ENCODE measurements at regions not wholly inside any gene's neighbourhood (a gene's known extent, or its start where the extent isn't known, plus 50 kb on each side); places are given as distances from the start of the nearest gene placed in this dataset.
"Not testable (repeated sequence)": the region's sequence is repeated elsewhere in the genome, so short reads cannot be mapped to it uniquely, and the experiment has no call there.

GRCh38 chr6:14896475-14896874 is 349.4 kb upstream of the JARID2 start:
- DNase-seq = no peak
- H3K36me3 ChIP-seq (replicated peaks) = no peaks in the 10 kb centered on the region
- in situ Hi-C loops (cut with HindIII; ENCODE audit: low pct_ligation_motif_present, low sequenced_read_pairs) = no loop called here
- TF ChIP-seq CTCF (IDR thresholded peaks at IDR 0.05; ENCODE audit: low read depth, low read length, missing control alignments) = no peak
- no peak overlapping the region for H3K27ac ChIP-seq
- H3K4me3 ChIP-seq (ENCODE audit: low read depth, low read length) = no peak overlapping the region
- no peaks in the 10 kb centered on the region for H3K27me3 ChIP-seq (replicated peaks)

GRCh38 chr6:14897831-14898230 is 348.0 kb upstream of the JARID2 start:
- in situ Hi-C loops (cut with HindIII; ENCODE audit: low pct_ligation_motif_present, low sequenced_read_pairs) = no loop called here
- Histone ChIP-seq H3K4me3 (ENCODE audit: low read depth, low read length) (no peak overlapping the region), H3K27me3 (replicated peaks) (no peaks in the 10 kb centered on the region), H3K27ac (no peak overlapping the region), H3K36me3 (replicated peaks) (no peaks in the 10 kb centered on the region)
- TF ChIP-seq CTCF (IDR thresholded peaks at IDR 0.05; ENCODE audit: low read depth, low read length, missing control alignments) = no peak
- DNase-seq = no peak

GRCh38 chr6:14899441-14899840 is 346.4 kb upstream of the JARID2 start:
- H3K36me3 ChIP-seq (replicated peaks); in situ Hi-C loops (cut with HindIII; ENCODE audit: low pct_ligation_motif_present, low sequenced_read_pairs); H3K27me3 ChIP-seq (replicated peaks); H3K27ac ChIP-seq; DNase-seq; H3K4me3 ChIP-seq (ENCODE audit: low read depth, low read length): not testable (repeated sequence)

GRCh38 chr6:14900919-14901318 is 344.9 kb upstream of the JARID2 start:
- in situ Hi-C loops (cut with HindIII; ENCODE audit: low pct_ligation_motif_present, low sequenced_read_pairs) = no loop called here
- H3K36me3 ChIP-seq (replicated peaks) = no peaks in the 10 kb centered on the region
- no peak overlapping the region for H3K4me3 ChIP-seq (ENCODE audit: low read depth, low read length)
- no peak overlapping the region for H3K27ac ChIP-seq
- TF ChIP-seq CTCF (IDR thresholded peaks at IDR 0.05; ENCODE audit: low read depth, low read length, missing control alignments) = no peak
- no peaks in the 10 kb centered on the region for H3K27me3 ChIP-seq (replicated peaks)
- no peak for DNase-seq

GRCh38 chr6:14903176-14904038 is 342.5 kb upstream of the JARID2 start:
- DNase-seq = no peak
- in situ Hi-C loops (cut with HindIII; ENCODE audit: low pct_ligation_motif_present, low sequenced_read_pairs) = no loop called here
- no peaks in the 10 kb centered on the region for H3K36me3 ChIP-seq (replicated peaks)
- no peak overlapping the region for H3K4me3 ChIP-seq (ENCODE audit: low read depth, low read length)
- H3K27me3 ChIP-seq (replicated peaks) = no peaks in the 10 kb centered on the region
- H3K27ac ChIP-seq = no peak overlapping the region
- no peak for TF ChIP-seq CTCF (IDR thresholded peaks at IDR 0.05; ENCODE audit: low read depth, low read length, missing control alignments)

GRCh38 chr6:14905201-14905600 is 340.7 kb upstream of the JARID2 start:
- no peak overlapping the region for H3K27ac ChIP-seq
- no peak for DNase-seq
- in situ Hi-C loops (cut with HindIII; ENCODE audit: low pct_ligation_motif_present, low sequenced_read_pairs) = no loop called here
- no peak for TF ChIP-seq CTCF (IDR thresholded peaks at IDR 0.05; ENCODE audit: low read depth, low read length, missing control alignments)
- no peak overlapping the region for H3K4me3 ChIP-seq (ENCODE audit: low read depth, low read length)
- no peaks in the 10 kb centered on the region for H3K27me3 ChIP-seq (replicated peaks)
- H3K36me3 ChIP-seq (replicated peaks) = no peaks in the 10 kb centered on the region
